Activated T-cell treated with anti-CD3 and anti-CD28 coated beads, Interleukin-2, amount 50 U/mL, for 72 hours (primary cell): ENCODE measurements at regions not wholly inside any gene's neighbourhood (a gene's known extent, or its start where the extent isn't known, plus 50 kb on each side); places are given as distances from the start of the nearest gene placed in this dataset.

ENCODE experiments used
- ATAC-seq, 2 donors: fragments of 150-1000 bp; cut with Tn5 transposase; replicated peaks in 1 of 2; 2 replicates each; pipeline ENCODE4 v1.10.0; 2021; ENCODE audit warnings: moderate library complexity in 2 of 2, mild to moderate bottlenecking in 1 of 2
- DNase-seq, 2 donors: peaks; one replicate each; pipeline ENCODE4 v3.0.0; 2021 to 2022; ENCODE audit warnings: mixed read lengths in 1 of 2
- H3K27ac Mint-ChIP-seq: one replicate; pipeline ENCODE4 v1.8.0; 2022; ENCODE audit warnings: mild to moderate bottlenecking, moderate library complexity, mixed read lengths
- H3K27me3 Mint-ChIP-seq: one replicate; pipeline ENCODE4 v1.8.0; 2022; ENCODE audit warnings: low read depth, mixed read lengths
- H3K36me3 Mint-ChIP-seq, 2 donors: one replicate each; pipeline ENCODE4 v1.8.0; 2022; ENCODE audit warnings: mixed read lengths in 2 of 2, mild to moderate bottlenecking in 1 of 2; ENCODE audit not compliant: insufficient read depth in 2 of 2
- H3K4me1 Mint-ChIP-seq: one replicate; pipeline ENCODE4 v1.8.0; 2022; ENCODE audit warnings: low read depth, mixed read lengths
- H3K4me3 Mint-ChIP-seq, 2 donors: one replicate each; pipeline ENCODE4 v1.8.0; 2022; ENCODE audit warnings: mild to moderate bottlenecking in 2 of 2, mixed read lengths in 2 of 2, moderate library complexity in 2 of 2
- H3K9me3 Mint-ChIP-seq, 2 donors: one replicate each; pipeline ENCODE4 v1.8.0; 2022; ENCODE audit warnings: mixed read lengths in 2 of 2

DNA sequence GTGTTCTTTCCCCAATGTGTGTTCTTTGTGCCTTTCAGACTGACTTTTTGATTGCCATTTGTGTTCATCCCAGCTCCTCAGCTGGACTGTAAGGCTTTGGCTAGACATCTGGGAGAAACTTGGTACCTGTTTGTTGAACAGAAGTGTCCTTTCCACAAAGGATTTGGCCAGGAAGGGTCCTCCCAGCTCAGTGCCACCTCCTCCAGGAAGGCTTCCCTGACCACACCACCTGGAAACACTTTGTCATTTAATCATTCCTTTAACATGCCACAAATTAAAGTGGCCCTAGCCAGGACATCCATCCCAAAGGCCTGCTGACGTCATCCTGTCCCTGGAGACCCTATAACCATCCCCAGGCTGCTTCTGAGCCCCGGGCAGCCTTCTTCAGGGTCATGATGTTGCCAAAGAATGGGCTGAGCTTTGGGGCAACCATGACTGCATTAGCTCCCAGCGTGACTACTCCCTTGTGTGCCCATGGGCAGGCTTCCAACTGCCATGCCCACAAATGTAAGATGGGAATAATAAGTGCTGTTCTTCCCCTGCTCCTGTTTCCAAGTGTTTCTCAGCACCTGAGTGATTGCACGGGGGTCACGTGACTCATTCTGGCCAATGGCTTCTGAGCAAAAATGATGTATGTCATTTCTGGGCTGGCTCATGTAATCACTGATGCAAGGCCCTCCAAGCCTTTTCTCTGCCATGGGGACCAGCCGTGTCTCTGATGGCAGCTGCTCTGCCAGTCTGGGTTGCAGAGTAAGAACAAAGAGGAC is 112.5 kb upstream of the SMAD3 start:
- ATAC-seq (no peak), DNase-seq (no peak)
- Mint-ChIP-seq H3K36me3 (no peaks in the 10 kb centered on the region), H3K9me3 (no peaks in the 10 kb centered on the region), H3K27me3 (peaks cover 12% of the 10 kb centered on the region), H3K4me3 (no peak overlapping the region), H3K4me1 (peaks cover 18% of the 10 kb centered on the region), H3K27ac (no peak overlapping the region)

DNA sequence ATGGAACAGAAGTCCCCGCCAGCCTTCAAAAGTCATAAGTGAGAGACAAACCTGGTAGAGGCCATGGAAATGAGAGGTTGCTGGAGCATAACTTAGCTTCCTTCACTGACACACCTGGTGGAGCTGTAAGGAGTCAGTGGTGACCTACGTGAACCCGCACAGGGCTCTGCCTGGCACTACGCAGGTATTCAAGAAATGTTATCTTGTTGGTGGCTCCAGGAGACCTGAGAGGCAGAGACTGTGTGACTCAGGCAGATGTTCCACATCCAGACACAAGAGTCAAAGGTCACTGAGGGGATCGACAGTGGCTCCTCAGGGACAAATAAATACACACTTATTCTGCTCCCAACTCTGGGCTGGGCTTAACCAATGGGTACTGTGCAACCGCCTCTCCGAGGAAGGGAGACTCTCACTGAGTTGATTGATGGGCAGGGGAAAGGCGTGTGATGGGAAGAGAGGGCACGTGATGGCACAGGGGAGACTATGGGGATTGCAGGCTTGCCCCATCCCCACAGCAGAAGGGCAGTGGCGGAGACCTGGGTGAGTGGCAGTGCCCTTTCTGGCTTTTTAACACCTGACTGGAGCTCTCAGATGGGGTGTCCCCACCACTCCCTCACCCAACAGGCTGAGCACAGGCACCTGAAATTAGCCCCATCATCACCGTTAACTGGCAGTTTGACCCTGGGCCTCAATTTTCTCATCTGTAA is 111.7 kb upstream of the SMAD3 start:
- H3K9me3 Mint-ChIP-seq: no peaks in the 10 kb centered on the region
- H3K27ac Mint-ChIP-seq: no peak overlapping the region
- H3K4me3 Mint-ChIP-seq: no peak overlapping the region
- DNase-seq: no peak
- H3K4me1 Mint-ChIP-seq: peaks cover 11% of the 10 kb centered on the region
- no peaks in the 10 kb centered on the region for H3K36me3 Mint-ChIP-seq
- ATAC-seq: no peak
- H3K27me3 Mint-ChIP-seq: peaks cover 12% of the 10 kb centered on the region

DNA sequence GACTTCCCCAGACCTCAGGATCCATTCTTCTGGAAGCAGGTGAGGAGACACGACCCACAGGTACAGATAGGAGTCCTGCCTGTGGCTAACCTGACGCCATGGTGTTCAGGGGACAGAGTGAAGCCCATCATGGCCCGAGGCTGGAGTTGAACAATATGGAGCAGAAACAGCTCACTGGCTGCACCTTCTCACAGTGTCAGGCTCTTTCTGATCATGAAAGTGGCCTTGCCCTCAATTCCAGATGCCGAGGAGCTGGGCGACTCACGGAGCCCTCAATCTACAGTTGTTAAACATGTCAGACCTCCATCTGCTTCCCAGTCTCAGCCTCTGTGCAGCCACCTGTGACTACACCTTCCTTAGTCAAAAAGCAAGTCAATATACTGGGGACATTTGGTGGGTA is 110.8 kb upstream of the SMAD3 start:
- no peak overlapping the region for H3K4me3 Mint-ChIP-seq
- H3K9me3 Mint-ChIP-seq: no peaks in the 10 kb centered on the region
- H3K36me3 Mint-ChIP-seq: no peaks in the 10 kb centered on the region
- peaks cover 12% of the 10 kb centered on the region for H3K27me3 Mint-ChIP-seq
- H3K27ac Mint-ChIP-seq: no peak overlapping the region
- H3K4me1 Mint-ChIP-seq: peaks cover 7% of the 10 kb centered on the region
- DNase-seq: no peak
- no peak for ATAC-seq

DNA sequence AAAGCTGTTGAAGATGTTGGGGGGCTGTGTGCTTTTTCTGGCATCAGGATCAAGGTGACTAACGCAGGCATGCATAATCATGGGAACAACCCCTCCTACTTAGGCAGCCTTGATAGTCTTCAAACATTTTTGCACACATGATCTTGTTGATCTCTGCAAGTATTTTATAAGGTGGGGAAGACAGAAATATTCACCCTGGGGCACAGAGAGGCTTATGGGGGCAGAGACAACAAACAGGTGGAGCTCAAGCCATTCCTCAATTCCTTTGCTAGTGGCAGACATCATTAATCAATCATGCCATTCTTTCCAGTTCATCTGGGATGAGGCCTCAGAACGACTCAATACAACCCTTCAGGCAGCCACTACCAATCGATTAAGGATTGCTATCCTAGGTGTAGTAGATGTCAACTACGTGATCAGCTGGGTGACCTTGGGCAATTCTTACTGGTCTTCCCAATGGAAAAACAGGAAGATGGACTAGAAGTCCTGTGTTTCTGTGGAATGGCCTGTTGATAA is 110.3 kb upstream of the SMAD3 start:
- H3K27me3 Mint-ChIP-seq: peaks cover 10% of the 10 kb centered on the region
- no peak overlapping the region for H3K4me3 Mint-ChIP-seq
- DNase-seq (no peak), ATAC-seq (no peak)
- H3K36me3 Mint-ChIP-seq: no peaks in the 10 kb centered on the region
- H3K27ac Mint-ChIP-seq: no peak overlapping the region
- H3K9me3 Mint-ChIP-seq: no peaks in the 10 kb centered on the region
- peaks cover 7% of the 10 kb centered on the region for H3K4me1 Mint-ChIP-seq

DNA sequence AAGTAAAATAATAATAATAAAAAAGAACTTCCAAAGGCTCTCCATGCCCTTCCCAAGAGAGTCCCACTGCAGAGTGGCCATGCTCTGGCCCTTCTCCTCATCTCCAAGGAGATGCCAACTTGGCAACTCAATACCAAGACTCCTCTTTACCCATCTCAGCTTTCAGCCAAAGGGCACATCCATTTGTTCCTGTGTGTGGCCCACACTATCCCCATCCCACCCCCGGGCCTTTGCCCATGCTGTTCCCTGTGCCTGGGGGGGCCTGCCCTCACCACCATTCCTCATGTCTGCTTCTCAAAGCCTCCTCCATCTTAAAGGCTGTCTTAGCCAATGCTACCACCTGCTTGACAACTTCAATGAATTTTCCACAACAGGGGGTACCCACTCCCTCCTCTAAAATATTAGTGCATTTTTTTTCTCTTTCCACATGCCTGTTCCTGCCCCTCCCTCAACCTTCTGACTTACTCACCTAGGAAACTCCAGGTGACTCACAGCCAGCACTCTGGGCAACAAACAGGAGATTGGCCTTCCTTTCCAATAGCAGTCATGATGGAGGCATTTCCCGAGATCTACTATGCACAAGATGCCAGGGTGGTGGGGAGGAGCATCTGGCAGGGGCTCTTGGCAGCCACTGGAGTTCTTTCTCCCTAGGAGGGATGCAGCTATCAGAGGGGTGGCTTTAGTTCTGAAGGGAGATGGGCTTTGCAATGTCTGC is 109.4 kb upstream of the SMAD3 start:
- DNase-seq: no peak
- Mint-ChIP-seq H3K27ac (no peak overlapping the region), H3K9me3 (no peaks in the 10 kb centered on the region), H3K36me3 (no peaks in the 10 kb centered on the region), H3K4me1 (peaks cover 7% of the 10 kb centered on the region), H3K4me3 (no peak overlapping the region), H3K27me3 (peaks cover under 1% of the 10 kb centered on the region)
- no peak for ATAC-seq

DNA sequence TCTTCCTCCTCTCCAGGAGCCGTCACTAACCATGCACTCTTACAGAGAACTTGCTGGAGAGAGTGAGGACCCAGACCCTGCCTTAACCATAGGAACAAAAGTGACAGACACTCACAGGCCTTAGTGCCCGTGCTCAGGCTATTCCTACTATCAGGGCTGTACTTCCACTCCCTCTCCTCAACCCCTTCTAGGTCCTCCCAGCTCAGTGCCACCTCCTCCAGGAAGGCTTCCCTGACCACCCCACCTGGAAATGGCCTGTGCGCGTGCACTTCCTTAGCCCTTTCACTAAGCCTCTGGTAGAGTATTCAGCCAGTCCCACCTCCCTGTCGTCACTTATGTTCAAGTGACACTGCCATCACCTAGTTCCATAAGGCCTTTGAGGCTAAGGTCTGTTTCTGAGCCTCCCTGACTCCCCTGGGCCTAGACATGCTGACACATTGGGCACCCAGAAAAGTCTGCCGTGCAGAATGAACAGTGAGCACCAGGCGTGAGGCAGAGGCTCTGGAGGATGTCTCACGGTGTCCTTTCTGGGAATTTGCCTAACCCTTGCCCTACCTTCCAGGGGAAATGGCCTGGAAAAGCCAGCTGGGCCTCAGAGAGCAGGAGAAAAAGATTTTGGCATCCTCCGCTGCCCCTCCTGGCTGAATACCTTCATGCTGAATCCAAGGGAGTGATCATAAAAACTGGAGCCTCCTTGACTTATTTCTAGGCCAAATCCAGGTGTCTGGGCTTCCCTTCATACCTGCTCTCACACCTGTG is 108.6 kb upstream of the SMAD3 start:
- DNase-seq (no peak), ATAC-seq (no peak)
- no peak overlapping the region for H3K4me3 Mint-ChIP-seq
- peaks cover 7% of the 10 kb centered on the region for H3K4me1 Mint-ChIP-seq
- H3K36me3 Mint-ChIP-seq: no peaks in the 10 kb centered on the region
- H3K27me3 Mint-ChIP-seq: no peaks in the 10 kb centered on the region
- no peak overlapping the region for H3K27ac Mint-ChIP-seq
- H3K9me3 Mint-ChIP-seq: no peaks in the 10 kb centered on the region

DNA sequence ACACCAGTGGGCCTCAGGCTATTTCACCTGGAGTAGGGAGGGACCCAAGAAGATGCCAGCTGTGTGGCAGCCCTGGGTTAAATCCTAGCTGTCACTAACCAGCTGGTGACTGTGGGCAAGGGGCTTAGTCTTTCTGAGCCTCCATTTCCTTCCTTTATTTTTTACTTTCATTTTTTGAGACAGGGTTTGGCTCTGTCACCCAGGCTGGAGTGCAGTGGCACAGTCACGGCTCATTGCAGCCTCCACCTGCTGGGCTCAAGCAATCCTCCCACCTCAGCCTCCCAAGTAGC is 108.0 kb upstream of the SMAD3 start:
- Mint-ChIP-seq H3K27ac (no peak overlapping the region), H3K27me3 (no peaks in the 10 kb centered on the region), H3K36me3 (no peaks in the 10 kb centered on the region), H3K4me1 (peaks cover 7% of the 10 kb centered on the region), H3K9me3 (no peaks in the 10 kb centered on the region), H3K4me3 (no peak overlapping the region)
- DNase-seq (no peak), ATAC-seq (no peak)

DNA sequence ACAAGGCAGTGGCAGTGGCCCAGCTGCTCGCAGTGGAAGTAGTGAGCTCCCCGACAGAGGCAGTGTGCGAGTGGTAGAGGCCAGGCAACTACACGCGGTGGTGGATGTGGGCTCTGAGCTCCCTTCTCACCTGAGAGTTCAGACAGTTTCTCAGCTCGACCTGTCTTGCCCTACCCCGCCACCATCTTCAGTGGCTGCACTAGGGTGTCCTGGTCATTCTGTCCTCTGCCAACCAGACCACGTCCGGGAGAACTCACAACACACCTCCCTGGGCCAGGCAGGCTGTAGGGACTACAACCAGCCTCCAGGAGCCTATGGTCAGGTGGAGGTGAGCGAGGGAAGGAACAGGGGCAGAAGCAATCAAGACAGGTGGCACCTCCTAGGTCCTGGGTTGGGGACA is 106.3 kb upstream of the SMAD3 start:
- ATAC-seq: no peak
- Mint-ChIP-seq H3K36me3 (no peaks in the 10 kb centered on the region), H3K27me3 (no peaks in the 10 kb centered on the region), H3K4me3 (no peak overlapping the region), H3K9me3 (no peaks in the 10 kb centered on the region), H3K4me1 (peaks cover 7% of the 10 kb centered on the region), H3K27ac (no peak overlapping the region)
- DNase-seq: no peak

DNA sequence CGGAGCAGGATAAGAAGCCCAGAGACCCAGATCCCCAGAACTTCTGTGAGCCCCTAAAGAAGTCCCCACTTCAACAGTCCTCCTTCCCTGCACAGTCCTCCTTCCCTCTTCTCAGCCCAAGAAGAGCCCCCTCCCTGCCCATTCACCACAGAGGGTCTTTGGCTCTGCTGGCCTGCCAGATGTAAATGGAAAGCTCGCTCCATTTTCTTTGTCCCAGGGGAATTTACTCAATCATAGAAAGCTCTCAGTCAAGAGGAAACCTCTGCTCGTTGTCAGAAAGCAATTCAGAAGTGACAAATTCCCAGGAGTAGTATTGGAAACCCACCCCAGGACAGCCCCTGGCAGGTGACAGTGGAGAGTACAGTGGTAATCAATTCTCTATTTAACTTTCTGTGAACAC is 105.5 kb upstream of the SMAD3 start:
- ATAC-seq: no peak
- no peaks in the 10 kb centered on the region for H3K27me3 Mint-ChIP-seq
- no peak overlapping the region for H3K27ac Mint-ChIP-seq
- H3K36me3 Mint-ChIP-seq: no peaks in the 10 kb centered on the region
- H3K4me3 Mint-ChIP-seq: no peak overlapping the region
- H3K4me1 Mint-ChIP-seq: peaks cover 7% of the 10 kb centered on the region
- no peak for DNase-seq
- no peaks in the 10 kb centered on the region for H3K9me3 Mint-ChIP-seq

DNA sequence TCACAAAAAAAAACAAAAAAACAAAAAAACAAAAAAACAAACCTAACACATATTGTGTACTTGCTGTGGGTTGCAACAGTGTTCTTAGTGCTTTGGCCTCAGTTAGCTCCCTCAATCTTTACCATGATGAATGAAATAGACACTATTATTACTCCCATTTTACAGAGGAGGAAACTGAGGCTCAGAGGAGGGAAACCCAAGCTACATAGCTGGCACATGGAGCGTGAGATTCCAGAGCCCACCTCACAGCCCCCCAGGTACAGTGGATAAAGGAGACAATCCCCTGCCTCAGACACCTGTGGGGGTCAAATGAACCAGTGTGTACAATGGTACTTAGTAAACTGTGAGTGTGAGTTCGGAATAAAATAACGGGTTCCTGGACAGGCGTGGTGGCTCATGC is 104.9 kb upstream of the SMAD3 start:
- Mint-ChIP-seq H3K27me3 (no peaks in the 10 kb centered on the region), H3K9me3 (no peaks in the 10 kb centered on the region), H3K4me1 (peaks cover 7% of the 10 kb centered on the region), H3K36me3 (no peaks in the 10 kb centered on the region), H3K27ac (no peak overlapping the region), H3K4me3 (no peak overlapping the region)
- DNase-seq (no peak), ATAC-seq (no peak)

DNA sequence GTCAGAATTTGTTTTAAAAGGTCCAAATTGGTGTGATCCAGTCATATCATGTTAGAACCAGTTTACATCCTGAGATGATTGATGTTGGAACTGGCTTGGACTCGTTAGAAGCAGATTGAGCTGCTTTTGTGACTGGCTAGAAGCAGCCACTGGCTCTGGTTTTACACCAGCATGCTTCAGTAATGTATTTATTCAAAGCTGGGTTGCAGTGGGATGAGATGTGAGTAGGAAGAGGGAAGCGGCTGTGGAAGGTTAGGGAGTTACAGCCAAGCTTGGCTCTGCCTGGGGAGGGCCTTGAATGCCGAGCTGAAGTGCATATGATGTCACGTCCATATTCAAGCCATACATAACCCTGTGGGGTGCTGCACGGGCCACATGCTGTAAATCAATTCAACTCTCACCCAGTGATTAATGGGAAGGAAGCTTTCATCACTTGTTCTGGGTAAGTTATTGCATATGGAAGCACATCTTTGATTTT is 104.0 kb upstream of the SMAD3 start:
- DNase-seq: no peak
- no peak for ATAC-seq
- H3K4me1 Mint-ChIP-seq: peaks cover 1% of the 10 kb centered on the region
- H3K27me3 Mint-ChIP-seq: no peaks in the 10 kb centered on the region
- no peaks in the 10 kb centered on the region for H3K36me3 Mint-ChIP-seq
- no peak overlapping the region for H3K27ac Mint-ChIP-seq
- no peaks in the 10 kb centered on the region for H3K9me3 Mint-ChIP-seq
- no peak overlapping the region for H3K4me3 Mint-ChIP-seq

DNA sequence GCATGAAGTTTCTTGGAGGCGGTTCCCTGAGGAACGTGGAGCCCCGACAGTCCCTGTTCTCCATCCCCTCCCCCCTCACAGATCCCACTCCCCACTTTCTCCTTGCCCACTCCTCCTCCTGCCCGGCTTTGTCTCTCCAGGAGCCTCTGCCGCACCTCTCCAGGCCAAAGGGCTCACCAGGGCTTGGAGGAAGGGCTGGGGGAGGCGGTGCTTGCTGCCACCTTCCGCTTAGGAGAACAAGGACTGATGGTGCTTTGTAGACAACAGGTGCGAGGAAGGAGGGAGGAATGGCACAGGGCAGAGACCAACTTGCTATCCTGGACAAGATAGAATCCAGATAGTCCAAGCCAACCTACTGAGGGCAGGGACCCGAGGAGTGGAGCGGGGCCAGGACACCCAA is 103.5 kb upstream of the SMAD3 start:
- Mint-ChIP-seq H3K27ac (no peak overlapping the region), H3K36me3 (no peaks in the 10 kb centered on the region), H3K4me1 (no peaks in the 10 kb centered on the region), H3K27me3 (no peaks in the 10 kb centered on the region), H3K4me3 (no peak overlapping the region), H3K9me3 (no peaks in the 10 kb centered on the region)
- ATAC-seq (no peak), DNase-seq (no peak)

DNA sequence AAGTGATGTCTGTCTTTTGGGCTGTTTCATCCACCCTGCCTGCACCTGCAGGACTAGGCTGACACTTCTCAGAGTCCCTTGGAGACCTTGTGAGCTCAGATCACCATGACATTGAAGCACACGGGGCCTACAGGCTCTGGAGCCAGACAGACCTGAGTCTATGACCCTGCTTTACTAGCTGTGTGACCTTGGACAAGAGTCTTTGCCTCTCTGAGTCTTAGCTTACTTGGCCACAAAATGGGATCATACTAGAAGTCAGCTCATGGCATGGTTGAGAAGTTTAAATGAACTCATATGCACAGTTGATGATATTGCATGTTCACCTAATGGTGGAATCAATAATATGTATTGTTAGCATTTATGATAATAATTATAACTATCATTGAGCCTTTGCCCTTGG is 102.9 kb upstream of the SMAD3 start:
- Mint-ChIP-seq H3K9me3 (no peaks in the 10 kb centered on the region), H3K36me3 (no peaks in the 10 kb centered on the region), H3K27me3 (peaks cover 6% of the 10 kb centered on the region), H3K27ac (no peak overlapping the region), H3K4me1 (no peaks in the 10 kb centered on the region), H3K4me3 (no peak overlapping the region)
- ATAC-seq (no peak), DNase-seq (no peak)
